ENCODE measurements at regions not wholly inside any gene's neighbourhood (a gene's known extent, or its start where the extent isn't known, plus 50 kb on each side); places are given as distances from the start of the nearest gene placed in this dataset.

DNA sequence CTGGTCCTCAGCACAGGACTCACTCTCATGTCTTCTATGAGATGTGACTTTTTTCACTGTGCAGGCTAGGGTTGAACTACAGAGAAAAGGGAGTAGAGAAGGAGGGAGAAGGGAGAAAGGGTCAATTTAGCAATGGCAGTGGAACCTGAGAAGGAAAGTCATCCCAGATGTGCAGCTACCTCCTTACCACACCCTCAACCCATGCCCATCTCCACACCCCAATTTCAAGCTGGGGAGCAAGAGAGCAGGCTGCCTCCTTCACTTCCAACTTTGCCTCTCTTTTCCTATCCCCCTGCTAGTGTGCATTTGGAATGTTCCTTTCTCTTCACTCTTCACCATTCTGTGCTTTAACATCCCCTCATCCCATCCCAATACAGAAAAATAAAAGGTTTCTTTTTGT lies 163.5 kb upstream of the MAP3K1 start:
- Histone ChIP-seq H3K23ac (ENCODE audit: insufficient read length, low read depth, low read length) (no peak overlapping the region), H2AFZ (ENCODE audit: low read length) (no peak overlapping the region), H3K27ac (ENCODE audit: insufficient read length, low read depth, low read length) (no peak overlapping the region), H3K4ac (ENCODE audit: low read depth, low read length) (no peak overlapping the region), H3K56ac (ENCODE audit: insufficient read length, low read depth, low read length) (no peak overlapping the region), H2AK5ac (ENCODE audit: insufficient read length, low read length) (no peak overlapping the region), H3K9ac (ENCODE audit: extremely low read depth, insufficient read length, low read length) (no peak overlapping the region), H3K9me3 (ENCODE audit: control insufficient read depth, low read depth, low read length) (no peaks in the 10 kb centered on the region), H3K79me1 (ENCODE audit: insufficient read depth, low read depth, low read length, poor library complexity, severe bottlenecking) (no peaks in the 10 kb centered on the region), H3T11ph (ENCODE audit: low read length) (no peak overlapping the region), H4K5ac (ENCODE audit: insufficient read length, low read depth, low read length) (no peak overlapping the region), H2BK12ac (ENCODE audit: insufficient read length, low read depth, low read length) (no peak overlapping the region), H3K79me2 (ENCODE audit: insufficient read depth, low read length) (no peaks in the 10 kb centered on the region), H2BK15ac (ENCODE audit: low read depth, low read length) (no peak overlapping the region), H2BK120ac (ENCODE audit: low read depth, low read length, poor library complexity, severe bottlenecking) (no peak overlapping the region), H3K4me1 (ENCODE audit: insufficient read depth, low read length) (no peaks in the 10 kb centered on the region; the same call in 1 of the 2 replicates), H3K23me2 (ENCODE audit: insufficient read length, low read depth, low read length, poor library complexity, severe bottlenecking) (no peaks in the 10 kb centered on the region), H3K27me3 (ENCODE audit: insufficient read depth, low read length) (no peaks in the 10 kb centered on the region), H2BK20ac (ENCODE audit: low read depth, low read length, poor library complexity, severe bottlenecking) (no peak overlapping the region), H4K20me1 (ENCODE audit: control insufficient read depth, insufficient read depth, insufficient read length) (no peaks in the 10 kb centered on the region), H3K14ac (ENCODE audit: insufficient read depth, low read length) (no peak overlapping the region), H3K4me2 (ENCODE audit: insufficient read depth, insufficient read length, low read length) (no peak overlapping the region), H2BK5ac (ENCODE audit: insufficient read length, low read length) (no peak overlapping the region), H4K91ac (ENCODE audit: insufficient read length, low read depth, low read length) (no peak overlapping the region), H3K18ac (ENCODE audit: insufficient read length, low read depth, low read length) (no peak overlapping the region), H4K8ac (replicated peaks; ENCODE audit: insufficient read length, low read depth, low read length) (no peak overlapping the region)
- Mint-ChIP-seq H3K9me3 (no peaks in the 10 kb centered on the region), H3K27ac (no peak overlapping the region), H3K4me3 (no peak overlapping the region), H3K4me1 (peaks cover 7 to 14% of the 10 kb centered on the region in 2 experiments), H3K36me3 (ENCODE audit: insufficient read depth in 1 of 3, low read depth in 3 of 3) (no peaks in the 10 kb centered on the region), H3K27me3 (ENCODE audit: low read depth) (peaks cover 2% of the 10 kb centered on the region)
- TF ChIP-seq CTCF (conservative IDR thresholded peaks at IDR 0.05), result no peak
- DNase-seq, result no peak

Data from H9 (cell line).